Activated T-cell treated with anti-CD3 and anti-CD28 coated beads, Interleukin-2, amount 50 U/mL, for 4 hours (primary cell): ENCODE measurements at regions not wholly inside any gene's neighbourhood (a gene's known extent, or its start where the extent isn't known, plus 50 kb on each side); places are given as distances from the start of the nearest gene placed in this dataset.
"Not testable (repeated sequence)": the region's sequence is repeated elsewhere in the genome, so short reads cannot be mapped to it uniquely, and the experiment has no call there.

ENCODE experiments used
- ATAC-seq, 2 donors: fragments of 200-7000 bp; cut with Tn5 transposase; one replicate each; pipeline ENCODE4 v1.10.0; 2021
- DNase-seq: peaks from one replicate; pipeline ENCODE4 v3.0.0-alpha.2; 2020
- H3K27me3 Mint-ChIP-seq: one replicate; pipeline ENCODE4 v1.8.0; 2021; ENCODE audit warnings: low read depth, mixed read lengths
- H3K36me3 Mint-ChIP-seq: one replicate; pipeline ENCODE4 v1.8.0; 2022; ENCODE audit warnings: mixed read lengths; ENCODE audit not compliant: insufficient read depth
- H3K4me1 Mint-ChIP-seq: one replicate; pipeline ENCODE4 v1.8.0; 2021; ENCODE audit warnings: low read depth, mixed read lengths
- H3K4me3 Mint-ChIP-seq: one replicate; pipeline ENCODE4 v1.8.0; 2021; ENCODE audit warnings: mild to moderate bottlenecking, moderate library complexity, mixed read lengths
- H3K9me3 Mint-ChIP-seq: one replicate; pipeline ENCODE4 v1.8.0; 2021; ENCODE audit warnings: mixed read lengths

- Mint-ChIP-seq H3K4me3 (no peak overlapping the region), H3K9me3 (no peaks in the 10 kb centered on the region), H3K4me1 (no peaks in the 10 kb centered on the region), H3K36me3 (no peaks in the 10 kb centered on the region), H3K27me3 (no peaks in the 10 kb centered on the region)
- no peak for DNase-seq
- ATAC-seq, result no peak
Measured at GRCh38 chr3:157858821-157859220, 247.4 kb downstream of the SHOX2 start.

- Mint-ChIP-seq H3K9me3 (no peaks in the 10 kb centered on the region), H3K36me3 (no peaks in the 10 kb centered on the region), H3K4me1 (no peaks in the 10 kb centered on the region), H3K4me3 (no peak overlapping the region), H3K27me3 (no peaks in the 10 kb centered on the region)
- ATAC-seq, result no peak
- no peak for DNase-seq
Measured at GRCh38 chr3:157857440-157857839, 248.8 kb downstream of the SHOX2 start.

GRCh38 chr3:157856078-157856939, 249.9 kb downstream of the SHOX2 start:
- no peaks in the 10 kb centered on the region for H3K4me1 Mint-ChIP-seq
- no peaks in the 10 kb centered on the region for H3K27me3 Mint-ChIP-seq
- no peaks in the 10 kb centered on the region for H3K9me3 Mint-ChIP-seq
- H3K36me3 Mint-ChIP-seq, result no peaks in the 10 kb centered on the region
- no peak for DNase-seq
- no peak overlapping the region for H3K4me3 Mint-ChIP-seq
- no peak for ATAC-seq

GRCh38 chr3:157845839-157846238, 260.4 kb downstream of the SHOX2 start:
- not testable (repeated sequence) for H3K4me3 Mint-ChIP-seq, H3K36me3 Mint-ChIP-seq

GRCh38 chr3:157844800-157845565, 261.2 kb downstream of the SHOX2 start:
- Mint-ChIP-seq H3K36me3 (no peaks in the 10 kb centered on the region), H3K9me3 (peaks cover 3% of the 10 kb centered on the region), H3K4me3 (no peak overlapping the region), H3K27me3 (no peaks in the 10 kb centered on the region), H3K4me1 (no peaks in the 10 kb centered on the region)
- DNase-seq (no peak), ATAC-seq (no peak)

More at GRCh38 chr3:157845839-157846238, 260.4 kb downstream of the SHOX2 start:
- not testable (repeated sequence) for H3K9me3 Mint-ChIP-seq, H3K4me1 Mint-ChIP-seq, DNase-seq, H3K27me3 Mint-ChIP-seq, ATAC-seq

- ATAC-seq (no peak), DNase-seq (no peak)
- Mint-ChIP-seq H3K36me3 (no peaks in the 10 kb centered on the region), H3K4me3 (no peak overlapping the region), H3K9me3 (no peaks in the 10 kb centered on the region), H3K4me1 (no peaks in the 10 kb centered on the region), H3K27me3 (no peaks in the 10 kb centered on the region)
Measured at GRCh38 chr3:157844216-157844615, 262.0 kb downstream of the SHOX2 start.

- Mint-ChIP-seq H3K36me3 (no peaks in the 10 kb centered on the region), H3K4me3 (no peak overlapping the region), H3K4me1 (no peaks in the 10 kb centered on the region), H3K9me3 (no peaks in the 10 kb centered on the region), H3K27me3 (no peaks in the 10 kb centered on the region)
- ATAC-seq (no peak), DNase-seq (no peak)
Measured at GRCh38 chr3:157841029-157841428, 265.2 kb downstream of the SHOX2 start.

- Mint-ChIP-seq H3K27me3 (no peaks in the 10 kb centered on the region), H3K4me1 (no peaks in the 10 kb centered on the region), H3K4me3 (no peak overlapping the region), H3K9me3 (no peaks in the 10 kb centered on the region), H3K36me3 (no peaks in the 10 kb centered on the region)
- DNase-seq (no peak), ATAC-seq (no peak)
Measured at GRCh38 chr3:157840564-157840963, 265.7 kb downstream of the SHOX2 start.

GRCh38 chr3:157838457-157838856, 267.8 kb downstream of the SHOX2 start:
- Mint-ChIP-seq H3K27me3 (no peaks in the 10 kb centered on the region), H3K9me3 (no peaks in the 10 kb centered on the region), H3K4me1 (no peaks in the 10 kb centered on the region), H3K4me3 (no peak overlapping the region), H3K36me3 (no peaks in the 10 kb centered on the region)
- ATAC-seq (no peak), DNase-seq (no peak)

- H3K4me1 Mint-ChIP-seq, result no peaks in the 10 kb centered on the region
- H3K27me3 Mint-ChIP-seq, result no peaks in the 10 kb centered on the region
- no peaks in the 10 kb centered on the region for H3K36me3 Mint-ChIP-seq
- DNase-seq, result no peak
- ATAC-seq, result no peak
- no peak overlapping the region for H3K4me3 Mint-ChIP-seq
- H3K9me3 Mint-ChIP-seq, result no peaks in the 10 kb centered on the region
Measured at GRCh38 chr3:157837336-157837735, 268.9 kb downstream of the SHOX2 start.

- Mint-ChIP-seq H3K4me1 (no peaks in the 10 kb centered on the region), H3K9me3 (no peaks in the 10 kb centered on the region), H3K4me3 (no peak overlapping the region), H3K36me3 (no peaks in the 10 kb centered on the region), H3K27me3 (no peaks in the 10 kb centered on the region)
- DNase-seq (no peak), ATAC-seq (no peak)
Measured at GRCh38 chr3:157836022-157836421, 270.2 kb downstream of the SHOX2 start.

- Mint-ChIP-seq H3K4me1 (no peaks in the 10 kb centered on the region), H3K4me3 (no peak overlapping the region), H3K36me3 (no peaks in the 10 kb centered on the region), H3K27me3 (no peaks in the 10 kb centered on the region), H3K9me3 (peaks cover 14% of the 10 kb centered on the region)
- ATAC-seq (no peak), DNase-seq (no peak)
Measured at GRCh38 chr3:157832588-157832987, 273.6 kb downstream of the SHOX2 start.

GRCh38 chr3:157830556-157831236, 275.5 kb downstream of the SHOX2 start:
- Mint-ChIP-seq H3K27me3 (no peaks in the 10 kb centered on the region), H3K4me3 (no peak overlapping the region), H3K36me3 (no peaks in the 10 kb centered on the region), H3K4me1 (no peaks in the 10 kb centered on the region), H3K9me3 (peaks cover 18% of the 10 kb centered on the region)
- ATAC-seq, result no peak
- no peak for DNase-seq

- Mint-ChIP-seq H3K27me3 (no peaks in the 10 kb centered on the region), H3K4me1 (no peaks in the 10 kb centered on the region), H3K9me3 (peaks cover 18% of the 10 kb centered on the region), H3K36me3 (no peaks in the 10 kb centered on the region), H3K4me3 (no peak overlapping the region)
- DNase-seq (no peak), ATAC-seq (no peak)
Measured at GRCh38 chr3:157829786-157830185, 276.4 kb downstream of the SHOX2 start.
